ENCODE measurements at regions not wholly inside any gene's neighbourhood (a gene's known extent, or its start where the extent isn't known, plus 50 kb on each side); places are given as distances from the start of the nearest gene placed in this dataset.
A peak's percentile ranks its signal among the peaks of the same experiment; 100 is the strongest.

- DNase-seq: no peak
- ATAC-seq: no peak
- no peak for TF ChIP-seq CTCF (IDR thresholded peaks at IDR 0.05)
- Histone ChIP-seq H3K4me1 (ENCODE audit: low read depth) (no peaks in the 10 kb centered on the region), H3K36me3 (ENCODE audit: low read depth) (no peaks in the 10 kb centered on the region), H3K4me3 (no peak overlapping the region), H3K9me3 (no peaks in the 10 kb centered on the region)
- intact Hi-C loops (cut with DNase I, micrococcal nuclease): no loop called here
These were observed 54.1 kb upstream of the PIK3C2G start for GRCh38 chr12:18207266-18207665.

GRCh38 chr12:18206198-18206597, 55.1 kb upstream of the PIK3C2G start:
- DNase-seq (no peak), ATAC-seq (no peak)
- Histone ChIP-seq H3K36me3 (ENCODE audit: low read depth) (no peaks in the 10 kb centered on the region), H3K4me1 (ENCODE audit: low read depth) (no peaks in the 10 kb centered on the region), H3K9me3 (no peaks in the 10 kb centered on the region), H3K4me3 (no peak overlapping the region)
- intact Hi-C loops (cut with DNase I, micrococcal nuclease): no loop called here
- no peak for TF ChIP-seq CTCF (IDR thresholded peaks at IDR 0.05)

GRCh38 chr12:18204053-18204452, 57.3 kb upstream of the PIK3C2G start:
- intact Hi-C loops (cut with DNase I, micrococcal nuclease): no loop called here
- ATAC-seq: peak; percentile 50
- DNase-seq: no peak

GRCh38 chr12:18192119-18192518, 69.2 kb upstream of the PIK3C2G start:
- DNase-seq: no peak
- no peak for ATAC-seq
- intact Hi-C loops (cut with DNase I, micrococcal nuclease): no loop called here
- Histone ChIP-seq H3K4me3 (no peak overlapping the region), H3K4me1 (ENCODE audit: low read depth) (no peaks in the 10 kb centered on the region), H3K9me3 (no peaks in the 10 kb centered on the region), H3K36me3 (ENCODE audit: low read depth) (no peaks in the 10 kb centered on the region)
- TF ChIP-seq CTCF (IDR thresholded peaks at IDR 0.05): no peak

More at GRCh38 chr12:18204053-18204452, 57.3 kb upstream of the PIK3C2G start:
- Histone ChIP-seq H3K4me1 (ENCODE audit: low read depth) (no peaks in the 10 kb centered on the region), H3K36me3 (ENCODE audit: low read depth) (no peaks in the 10 kb centered on the region), H3K9me3 (no peaks in the 10 kb centered on the region), H3K4me3 (no peak overlapping the region)
- TF ChIP-seq CTCF (IDR thresholded peaks at IDR 0.05): no peak

GRCh38 chr12:18183141-18183540, 78.2 kb upstream of the PIK3C2G start:
- intact Hi-C loops (cut with DNase I, micrococcal nuclease): no loop called here
- DNase-seq (no peak), ATAC-seq (no peak)
- Histone ChIP-seq H3K36me3 (ENCODE audit: low read depth) (no peaks in the 10 kb centered on the region), H3K4me3 (no peak overlapping the region), H3K4me1 (ENCODE audit: low read depth) (no peaks in the 10 kb centered on the region), H3K9me3 (no peaks in the 10 kb centered on the region)
- no peak for TF ChIP-seq CTCF (IDR thresholded peaks at IDR 0.05)

- DNase-seq (no peak), ATAC-seq (no peak)
- peaks cover 12% of the 10 kb centered on the region for H3K9me3 ChIP-seq
- intact Hi-C loops (cut with DNase I, micrococcal nuclease): no loop called here
- TF ChIP-seq CTCF (IDR thresholded peaks at IDR 0.05): no peak
- no peak overlapping the region for H3K4me3 ChIP-seq
- H3K4me1 ChIP-seq (ENCODE audit: low read depth): no peaks in the 10 kb centered on the region
- H3K36me3 ChIP-seq (ENCODE audit: low read depth): no peaks in the 10 kb centered on the region
These were observed 81.6 kb upstream of the RERGL start for GRCh38 chr12:18171571-18171970.

Data from mucosa of descending colon (tissue), 3 donors.